AG09309 (cell line): ENCODE measurements at regions not wholly inside any gene's neighbourhood (a gene's known extent, or its start where the extent isn't known, plus 50 kb on each side); places are given as distances from the start of the nearest gene placed in this dataset.

Source experiments
- DNase-seq: peaks from one replicate; pipeline ENCODE4 v3.0.0-alpha.2; 2010; ENCODE audit warnings: low read depth
- H3K4me3 ChIP-seq: 2 replicates; pipeline ENCODE4 v1.5.1; 2011; ENCODE audit warnings: mild to moderate bottlenecking, low read depth, low read length, moderate library complexity; ENCODE audit not compliant: control insufficient read depth
- CTCF ChIP-seq: IDR thresholded peaks from 2 replicates; pipeline ENCODE4 v1.5.1; 2011; ENCODE audit warnings: mild to moderate bottlenecking, low read depth, low read length, inconsistent platforms; ENCODE audit not compliant: insufficient read depth, control insufficient read depth; ENCODE audit errors: missing control alignments

GRCh38 chr22:19622061-19622441, 92.3 kb upstream of the SEPTIN5 start:
- DNase-seq = no peak
- TF ChIP-seq CTCF = no peak
- no peak overlapping the region for H3K4me3 ChIP-seq

- no peak for TF ChIP-seq CTCF
- no peak overlapping the region for H3K4me3 ChIP-seq
- no peak for DNase-seq
Observed at GRCh38 chr22:19625331-19626041, 88.8 kb upstream of the SEPTIN5 start.

- H3K4me3 ChIP-seq = no peak overlapping the region
- no peak for TF ChIP-seq CTCF
- DNase-seq = no peak
Observed at GRCh38 chr22:19626042-19626587, 88.2 kb upstream of the SEPTIN5 start.

GRCh38 chr22:19626666-19627065, 87.6 kb upstream of the SEPTIN5 start:
- no peak for TF ChIP-seq CTCF
- no peak overlapping the region for H3K4me3 ChIP-seq
- no peak for DNase-seq

- no peak overlapping the region for H3K4me3 ChIP-seq
- DNase-seq = no peak
- TF ChIP-seq CTCF = no peak
Observed at GRCh38 chr22:19628038-19628776, 86.1 kb upstream of the SEPTIN5 start.

- H3K4me3 ChIP-seq = no peak overlapping the region
- DNase-seq = no peak
- no peak for TF ChIP-seq CTCF
Observed at GRCh38 chr22:19629331-19629719, 85.0 kb upstream of the SEPTIN5 start.
